ENCODE measurements at regions not wholly inside any gene's neighbourhood (a gene's known extent, or its start where the extent isn't known, plus 50 kb on each side); places are given as distances from the start of the nearest gene placed in this dataset.
"Not testable (repeated sequence)": the region's sequence is repeated elsewhere in the genome, so short reads cannot be mapped to it uniquely, and the experiment has no call there.

GRCh38 chr18:107464-107863, 50.9 kb upstream of the USP14 start:
- H3K9me1 ChIP-seq (ENCODE audit: control insufficient read depth, extremely low read depth, insufficient read depth, low read length); FAIRE-seq; H2AFZ ChIP-seq (ENCODE audit: control insufficient read depth, low read length); H3K36me3 ChIP-seq (ENCODE audit: control insufficient read depth in 2 of 2, extremely low read depth in 1 of 2, insufficient read depth in 2 of 2, low read length in 2 of 2); H3K4me2 ChIP-seq (ENCODE audit: control insufficient read depth, extremely low read depth, insufficient read depth, low read depth, low read length); H3K4me3 ChIP-seq (ENCODE audit: control insufficient read depth in 2 of 3, extremely low read depth in 1 of 3, insufficient read depth in 2 of 3, low read depth in 1 of 3, low read length in 3 of 3); H4K20me1 ChIP-seq (ENCODE audit: control insufficient read depth, extremely low read depth, insufficient read depth, low read length); H3K27ac ChIP-seq (ENCODE audit: control insufficient read depth, insufficient read depth, low read length); H3K27me3 ChIP-seq (ENCODE audit: control insufficient read depth, extremely low read depth, insufficient read depth, low read length); H3K9me3 ChIP-seq (ENCODE audit: control insufficient read depth, low read depth, low read length); H3K79me2 ChIP-seq (ENCODE audit: control insufficient read depth, insufficient read depth, low read length); H3K4me1 ChIP-seq (ENCODE audit: control insufficient read depth, extremely low read depth, insufficient read depth, low read length); H3K9ac ChIP-seq (ENCODE audit: control insufficient read depth, extremely low read depth, insufficient read depth, low read length); DNase-seq (ENCODE audit: low read depth, low spot score); dilution Hi-C loops (cut with MboI; ENCODE audit: extremely low pct_ligation_motif_present, low sequenced_read_pairs): not testable (repeated sequence)

- dilution Hi-C loops (cut with MboI; ENCODE audit: extremely low pct_ligation_motif_present, low sequenced_read_pairs); H3K4me1 ChIP-seq (ENCODE audit: control insufficient read depth, extremely low read depth, insufficient read depth, low read length); H2AFZ ChIP-seq (ENCODE audit: control insufficient read depth, low read length); H3K79me2 ChIP-seq (ENCODE audit: control insufficient read depth, insufficient read depth, low read length); H3K36me3 ChIP-seq (ENCODE audit: control insufficient read depth in 2 of 2, extremely low read depth in 1 of 2, insufficient read depth in 2 of 2, low read length in 2 of 2); H3K4me3 ChIP-seq (ENCODE audit: control insufficient read depth in 2 of 3, extremely low read depth in 1 of 3, insufficient read depth in 2 of 3, low read depth in 1 of 3, low read length in 3 of 3); H3K9ac ChIP-seq (ENCODE audit: control insufficient read depth, extremely low read depth, insufficient read depth, low read length); H3K4me2 ChIP-seq (ENCODE audit: control insufficient read depth, extremely low read depth, insufficient read depth, low read depth, low read length); DNase-seq (ENCODE audit: low read depth, low spot score); H3K27ac ChIP-seq (ENCODE audit: control insufficient read depth, insufficient read depth, low read length); H3K27me3 ChIP-seq (ENCODE audit: control insufficient read depth, extremely low read depth, insufficient read depth, low read length); H3K9me1 ChIP-seq (ENCODE audit: control insufficient read depth, extremely low read depth, insufficient read depth, low read length); H3K9me3 ChIP-seq (ENCODE audit: control insufficient read depth, low read depth, low read length); FAIRE-seq; H4K20me1 ChIP-seq (ENCODE audit: control insufficient read depth, extremely low read depth, insufficient read depth, low read length): not testable (repeated sequence)
Measured at GRCh38 chr18:107947-108664, 50.3 kb upstream of the USP14 start.

Data from keratinocyte (primary cell).